ENCODE measurements at regions not wholly inside any gene's neighbourhood (a gene's known extent, or its start where the extent isn't known, plus 50 kb on each side); places are given as distances from the start of the nearest gene placed in this dataset.

DNA sequence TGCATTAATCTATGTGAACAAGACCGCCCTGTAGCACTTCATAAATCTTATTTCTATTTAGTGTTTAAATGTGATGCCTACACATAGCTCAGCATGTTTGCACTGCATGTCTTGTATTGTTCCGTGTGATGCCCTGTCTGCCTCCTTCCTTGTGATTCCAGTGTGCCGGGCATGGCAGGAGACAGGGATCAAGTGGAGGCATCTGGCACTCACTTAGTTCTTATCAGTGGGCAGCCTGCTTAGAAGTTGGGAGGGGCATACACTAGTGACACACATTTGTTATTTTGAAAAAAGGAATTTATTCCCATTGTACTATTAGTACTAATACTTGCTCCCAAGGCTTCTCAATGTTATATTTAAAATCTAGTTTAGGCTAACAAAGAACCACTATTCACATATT lies 176.4 kb downstream of the KCNA5 start:
- no peaks in the 10 kb centered on the region for H3K9me3 Mint-ChIP-seq
- H3K27me3 Mint-ChIP-seq = peaks cover 25% of the 10 kb centered on the region
- no peak overlapping the region for H3K4me3 Mint-ChIP-seq
- peaks cover 6% of the 10 kb centered on the region for H3K4me1 Mint-ChIP-seq (ENCODE audit: low read depth)
- no peaks in the 10 kb centered on the region for H3K36me3 Mint-ChIP-seq (ENCODE audit: low read depth)
- H3K27ac Mint-ChIP-seq = no peak overlapping the region

DNA sequence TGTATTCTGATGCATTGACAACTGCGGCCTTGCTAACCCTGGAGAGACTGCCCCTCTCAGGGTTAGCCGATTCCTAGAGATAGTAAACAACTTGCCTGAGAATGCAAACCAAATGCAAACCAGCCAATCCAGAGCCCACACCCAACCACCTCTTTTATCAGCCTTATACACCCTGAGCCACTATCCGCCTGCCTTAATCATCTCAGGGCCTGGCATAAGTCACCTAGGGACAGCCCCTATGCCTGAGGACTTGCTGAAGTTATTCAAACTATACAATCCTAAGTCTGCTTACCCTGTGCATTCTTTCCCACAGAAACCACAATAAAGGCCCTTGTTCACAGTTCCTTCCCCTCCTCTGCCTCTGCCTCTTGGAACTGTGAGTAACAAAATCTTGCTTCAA lies 177.2 kb downstream of the KCNA5 start:
- peak overlapping the region; percentile 18 for H3K27ac Mint-ChIP-seq
- no peaks in the 10 kb centered on the region for H3K36me3 Mint-ChIP-seq (ENCODE audit: low read depth)
- no peak overlapping the region for H3K4me3 Mint-ChIP-seq
- no peaks in the 10 kb centered on the region for H3K9me3 Mint-ChIP-seq
- peaks cover 6% of the 10 kb centered on the region for H3K4me1 Mint-ChIP-seq (ENCODE audit: low read depth)
- H3K27me3 Mint-ChIP-seq = peaks cover 24% of the 10 kb centered on the region

DNA sequence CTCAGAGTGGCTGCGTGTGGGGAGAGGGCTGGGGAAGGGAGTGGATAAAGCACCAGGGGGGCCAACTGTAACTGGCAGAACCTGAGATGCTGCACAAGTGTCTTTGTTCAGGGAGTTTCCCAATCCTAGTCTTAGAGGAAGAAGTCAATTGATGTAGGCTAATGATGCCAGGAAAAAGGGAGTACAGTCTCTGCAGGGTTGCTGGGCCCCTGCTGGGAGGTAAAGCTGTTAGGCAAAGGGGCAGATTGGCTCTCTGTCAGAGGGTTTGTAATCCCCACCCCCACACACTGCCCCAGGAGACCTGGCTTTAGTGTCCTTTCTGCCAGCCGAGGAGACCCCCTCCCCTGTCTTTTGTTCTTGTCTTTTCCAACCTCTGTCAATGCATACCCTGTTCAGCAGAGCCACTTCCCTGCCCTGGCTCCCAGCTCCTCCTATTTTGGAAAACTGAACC lies 178.4 kb downstream of the KCNA5 start:
- Mint-ChIP-seq H3K4me3 (no peak overlapping the region), H3K27ac (no peak overlapping the region), H3K9me3 (no peaks in the 10 kb centered on the region), H3K4me1 (ENCODE audit: low read depth) (peaks cover 6% of the 10 kb centered on the region), H3K36me3 (ENCODE audit: low read depth) (no peaks in the 10 kb centered on the region), H3K27me3 (peaks cover 28% of the 10 kb centered on the region)

DNA sequence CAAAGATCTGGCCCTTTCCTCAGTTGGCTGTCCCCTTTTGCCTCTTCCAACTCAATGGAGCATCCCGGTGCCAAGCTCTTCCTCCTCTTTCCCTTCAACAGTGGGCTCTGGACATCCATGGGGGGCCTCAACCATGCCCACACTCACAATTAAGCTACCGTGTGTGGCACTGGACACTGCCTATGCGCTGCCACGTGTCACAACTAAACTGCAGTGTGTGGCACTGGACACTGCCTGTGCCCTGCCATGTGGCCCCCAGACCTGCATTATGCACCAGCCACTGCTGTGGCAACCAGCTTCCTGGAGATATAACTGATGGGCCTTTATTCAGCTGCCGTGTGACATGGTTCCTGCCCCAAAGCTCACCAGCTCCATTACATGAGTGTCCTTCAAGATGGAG lies 179.1 kb downstream of the KCNA5 start:
- no peak overlapping the region for H3K27ac Mint-ChIP-seq
- H3K4me3 Mint-ChIP-seq = no peak overlapping the region
- H3K27me3 Mint-ChIP-seq = peaks cover 28% of the 10 kb centered on the region
- H3K4me1 Mint-ChIP-seq (ENCODE audit: low read depth) = peaks cover 6% of the 10 kb centered on the region
- H3K9me3 Mint-ChIP-seq = no peaks in the 10 kb centered on the region
- no peaks in the 10 kb centered on the region for H3K36me3 Mint-ChIP-seq (ENCODE audit: low read depth)

DNA sequence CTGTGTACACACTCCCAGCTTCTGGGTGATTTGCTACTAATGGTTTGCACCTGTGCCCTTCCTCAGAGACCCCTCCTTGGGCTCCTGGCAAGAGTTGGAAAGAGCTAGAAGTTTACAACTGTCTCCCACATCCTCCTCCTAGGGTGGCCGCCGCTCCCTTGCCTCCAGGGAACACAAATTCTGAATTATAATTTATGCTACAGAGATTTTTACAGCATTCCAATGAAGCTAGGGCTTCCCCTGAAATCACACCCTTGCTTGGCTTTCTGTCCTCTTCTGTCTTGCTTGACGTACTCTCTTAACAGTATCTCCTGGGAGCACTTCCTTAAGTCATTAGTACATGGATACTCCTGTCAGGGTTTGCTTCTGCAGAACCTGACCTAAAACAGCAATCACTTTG lies 180.2 kb downstream of the KCNA5 start:
- Mint-ChIP-seq H3K27ac (no peak overlapping the region), H3K4me1 (ENCODE audit: low read depth) (peaks cover 6% of the 10 kb centered on the region), H3K36me3 (ENCODE audit: low read depth) (no peaks in the 10 kb centered on the region), H3K4me3 (no peak overlapping the region), H3K27me3 (peaks cover 24% of the 10 kb centered on the region), H3K9me3 (no peaks in the 10 kb centered on the region)

DNA sequence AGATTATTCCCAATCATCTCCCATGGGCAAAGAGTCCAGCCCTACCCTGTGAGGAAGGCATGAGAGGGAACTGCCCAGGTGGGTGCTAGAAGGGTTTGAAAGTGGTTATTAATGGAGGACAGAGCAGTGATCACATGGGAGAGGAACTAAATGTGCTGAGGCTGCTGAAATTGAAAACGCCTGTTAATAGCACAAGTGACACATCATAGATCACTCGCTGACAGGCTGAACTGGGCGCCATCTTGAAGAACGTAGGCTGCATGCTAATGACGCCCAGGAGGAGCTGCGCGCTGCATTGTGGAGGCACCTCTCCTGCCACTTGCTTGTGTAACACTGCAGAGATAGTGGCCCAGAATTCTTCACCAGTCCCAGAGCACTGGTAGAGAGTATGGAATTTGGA lies 182.9 kb downstream of the KCNA5 start:
- Mint-ChIP-seq H3K4me3 (no peak overlapping the region), H3K36me3 (ENCODE audit: low read depth) (no peaks in the 10 kb centered on the region), H3K27me3 (peaks cover 21% of the 10 kb centered on the region), H3K9me3 (peaks cover 3% of the 10 kb centered on the region), H3K4me1 (ENCODE audit: low read depth) (no peaks in the 10 kb centered on the region), H3K27ac (no peak overlapping the region)

DNA sequence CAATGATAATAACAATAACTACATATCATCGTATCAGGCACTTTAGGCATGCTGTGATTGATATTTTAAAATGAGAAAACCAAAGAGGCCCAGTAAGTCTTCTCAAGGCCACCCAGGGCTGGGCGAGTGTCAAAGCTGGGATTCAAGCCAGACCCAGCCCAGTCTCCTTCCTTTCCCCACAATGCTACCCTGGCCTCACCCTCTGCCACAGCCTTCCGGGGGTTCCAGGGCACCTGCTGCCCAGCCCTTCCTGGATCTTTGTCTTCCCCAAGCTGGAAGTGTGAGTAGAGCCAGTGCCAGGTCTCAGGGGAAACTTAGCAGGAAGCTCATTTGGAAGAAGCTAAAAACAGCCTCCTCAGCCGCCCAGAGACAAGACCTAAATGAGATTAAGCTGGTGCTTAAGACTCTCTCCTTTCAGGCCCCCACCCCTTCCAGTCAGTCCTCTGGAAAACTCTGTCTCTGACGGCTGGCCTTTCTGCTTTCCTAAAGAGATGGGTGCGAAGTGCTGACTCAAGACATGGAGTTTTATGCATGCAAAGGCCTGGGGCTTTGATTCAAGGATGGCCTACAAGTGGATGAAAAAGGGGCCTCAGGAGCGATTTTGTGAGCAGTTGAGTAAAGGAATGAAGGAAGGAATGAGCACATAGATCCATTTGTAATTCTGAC lies 184.2 kb downstream of the KCNA5 start:
- Mint-ChIP-seq H3K9me3 (peaks cover 3% of the 10 kb centered on the region), H3K4me1 (ENCODE audit: low read depth) (no peaks in the 10 kb centered on the region), H3K36me3 (ENCODE audit: low read depth) (no peaks in the 10 kb centered on the region), H3K4me3 (no peak overlapping the region), H3K27ac (no peak overlapping the region), H3K27me3 (peaks cover 15% of the 10 kb centered on the region)

DNA sequence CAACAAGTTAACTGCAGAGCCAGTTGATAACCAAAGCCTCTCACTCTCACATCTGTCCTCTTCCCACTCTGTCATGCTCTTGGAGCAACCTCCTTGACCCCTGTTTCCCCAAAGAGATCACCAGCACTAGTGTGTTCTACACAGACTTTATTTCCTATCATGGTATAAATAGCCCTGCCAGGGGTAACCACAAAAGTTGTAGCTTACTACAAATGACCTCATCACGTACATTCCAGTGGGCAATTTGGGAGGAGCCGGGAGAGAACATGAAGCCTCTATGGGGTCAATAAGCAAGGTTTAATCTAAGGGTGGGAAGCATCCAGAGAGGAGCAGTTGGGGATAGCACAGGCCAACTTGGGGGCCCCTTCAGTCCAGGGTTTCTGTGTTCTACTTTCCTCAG lies 186.5 kb downstream of the KCNA5 start:
- no peak overlapping the region for H3K27ac Mint-ChIP-seq

DNA sequence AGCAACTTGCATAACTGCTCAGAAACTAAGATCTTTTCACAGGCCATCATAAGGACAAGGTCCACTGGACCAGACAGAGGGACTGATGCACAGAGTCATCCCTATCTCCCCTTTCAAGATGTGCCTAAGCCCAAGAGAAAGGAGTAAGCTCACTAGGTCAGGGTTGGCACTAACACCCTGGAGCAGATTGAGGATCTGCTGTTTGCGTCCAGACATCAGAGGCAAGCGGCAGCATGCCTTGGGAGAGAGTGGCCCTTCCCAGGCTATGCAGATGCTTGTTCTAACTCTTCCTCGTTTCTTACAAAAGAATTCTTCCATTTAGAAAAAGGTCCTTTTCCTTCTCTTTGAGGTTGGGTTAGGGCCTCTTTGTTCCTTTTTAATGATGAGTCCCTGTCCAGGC lies 187.2 kb downstream of the KCNA5 start:
- Mint-ChIP-seq H3K9me3 (peaks cover 3% of the 10 kb centered on the region), H3K4me3 (no peak overlapping the region), H3K27me3 (peaks cover 8% of the 10 kb centered on the region), H3K27ac (no peak overlapping the region), H3K4me1 (ENCODE audit: low read depth) (no peaks in the 10 kb centered on the region), H3K36me3 (ENCODE audit: low read depth) (no peaks in the 10 kb centered on the region)

More for the DNA sequence above, 186.5 kb downstream of the KCNA5 start:
- Mint-ChIP-seq H3K4me3 (no peak overlapping the region), H3K4me1 (ENCODE audit: low read depth) (no peaks in the 10 kb centered on the region), H3K9me3 (peaks cover 3% of the 10 kb centered on the region), H3K27me3 (peaks cover 8% of the 10 kb centered on the region), H3K36me3 (ENCODE audit: low read depth) (no peaks in the 10 kb centered on the region)

DNA sequence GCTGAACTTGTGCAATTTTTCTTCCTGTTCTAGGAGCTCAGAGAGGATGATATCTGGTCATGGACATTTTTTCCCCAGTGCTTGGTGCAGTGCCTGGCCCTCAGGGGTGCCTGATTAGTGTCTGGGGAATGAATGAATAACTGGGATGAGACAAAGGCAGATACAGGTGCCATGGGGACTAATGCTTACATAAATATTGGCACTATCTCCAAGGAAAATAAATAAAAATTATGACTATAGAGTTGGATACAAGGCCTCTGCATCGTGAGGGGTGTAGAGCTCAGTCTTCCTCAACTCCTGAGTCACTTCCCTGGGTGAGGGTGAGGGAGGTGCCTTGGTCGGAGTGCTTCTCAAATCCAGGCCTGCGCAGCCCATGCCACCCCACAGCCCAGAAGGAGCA lies 188.6 kb downstream of the KCNA5 start:
- Mint-ChIP-seq H3K27me3 (peaks cover 5% of the 10 kb centered on the region), H3K4me1 (ENCODE audit: low read depth) (no peaks in the 10 kb centered on the region), H3K9me3 (peaks cover 3% of the 10 kb centered on the region), H3K4me3 (no peak overlapping the region), H3K27ac (no peak overlapping the region), H3K36me3 (ENCODE audit: low read depth) (no peaks in the 10 kb centered on the region)

DNA sequence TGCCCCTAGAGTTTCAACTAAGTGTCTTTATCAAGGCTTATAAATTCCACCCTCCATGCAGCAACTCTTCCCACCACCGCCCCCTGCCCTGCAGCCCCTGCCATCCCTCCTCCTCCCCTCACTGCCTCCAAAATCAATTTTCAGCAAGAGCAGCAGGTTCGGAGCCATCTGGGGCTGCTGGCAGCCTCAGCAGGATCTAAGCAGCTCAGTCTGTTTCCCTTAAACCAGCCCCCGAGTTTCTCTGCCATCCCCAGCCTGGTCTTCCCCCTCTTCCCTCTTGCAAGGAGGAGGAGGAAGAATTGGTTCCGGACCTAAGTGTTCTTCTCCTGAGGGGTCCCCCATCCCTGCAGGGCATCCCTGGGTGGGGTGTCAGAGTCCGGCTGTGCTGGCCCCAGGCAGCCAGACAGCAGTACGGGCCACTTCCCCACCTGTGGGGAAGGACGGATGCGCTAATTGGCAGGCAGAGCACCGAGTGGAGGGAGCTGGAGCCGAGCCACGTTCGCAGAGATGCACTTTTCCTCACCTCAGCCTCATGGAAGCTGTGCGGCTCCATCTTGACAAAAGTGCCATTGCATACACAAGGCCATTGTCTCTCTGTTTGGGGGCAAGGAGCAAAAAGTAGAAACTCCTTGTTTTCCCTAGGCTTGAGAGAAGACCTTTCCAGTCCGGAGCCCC lies 189.3 kb downstream of the KCNA5 start:
- Mint-ChIP-seq H3K4me3 (no peak overlapping the region), H3K4me1 (ENCODE audit: low read depth) (no peaks in the 10 kb centered on the region), H3K36me3 (ENCODE audit: low read depth) (no peaks in the 10 kb centered on the region), H3K9me3 (peaks cover 3% of the 10 kb centered on the region), H3K27me3 (peaks cover 5% of the 10 kb centered on the region), H3K27ac (no peak overlapping the region)

DNA sequence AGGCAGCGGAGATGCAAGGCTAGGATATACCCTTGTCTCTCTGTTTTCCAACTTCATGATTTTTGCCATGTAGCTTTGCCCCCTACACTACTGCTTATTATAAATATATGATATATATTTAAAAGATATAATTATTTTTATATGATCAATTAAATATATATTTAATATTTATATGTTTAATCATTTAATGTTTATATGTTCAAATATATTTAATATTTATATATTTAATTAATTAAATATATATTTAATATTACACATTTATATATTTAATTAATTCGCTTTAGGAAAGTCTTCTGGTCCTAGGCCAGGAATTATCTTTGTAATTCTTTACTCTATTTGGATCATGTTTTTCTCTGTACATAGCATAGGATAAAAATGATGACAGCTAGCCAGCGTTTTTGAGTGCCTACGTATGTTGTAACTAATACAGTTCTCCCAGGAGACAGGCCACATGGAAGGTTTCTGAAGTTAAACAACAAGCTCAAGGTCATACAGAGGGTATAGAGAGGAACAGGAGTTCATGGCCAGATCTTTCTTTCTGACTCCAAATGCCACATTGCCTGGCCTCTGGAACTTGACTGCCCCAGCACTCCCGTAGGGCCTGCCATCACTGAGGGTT lies 192.5 kb downstream of the KCNA5 start:
- no peaks in the 10 kb centered on the region for H3K4me1 Mint-ChIP-seq (ENCODE audit: low read depth)
- no peaks in the 10 kb centered on the region for H3K9me3 Mint-ChIP-seq
- no peak overlapping the region for H3K4me3 Mint-ChIP-seq
- H3K36me3 Mint-ChIP-seq (ENCODE audit: low read depth) = no peaks in the 10 kb centered on the region
- no peak overlapping the region for H3K27ac Mint-ChIP-seq
- peaks cover 12% of the 10 kb centered on the region for H3K27me3 Mint-ChIP-seq

DNA sequence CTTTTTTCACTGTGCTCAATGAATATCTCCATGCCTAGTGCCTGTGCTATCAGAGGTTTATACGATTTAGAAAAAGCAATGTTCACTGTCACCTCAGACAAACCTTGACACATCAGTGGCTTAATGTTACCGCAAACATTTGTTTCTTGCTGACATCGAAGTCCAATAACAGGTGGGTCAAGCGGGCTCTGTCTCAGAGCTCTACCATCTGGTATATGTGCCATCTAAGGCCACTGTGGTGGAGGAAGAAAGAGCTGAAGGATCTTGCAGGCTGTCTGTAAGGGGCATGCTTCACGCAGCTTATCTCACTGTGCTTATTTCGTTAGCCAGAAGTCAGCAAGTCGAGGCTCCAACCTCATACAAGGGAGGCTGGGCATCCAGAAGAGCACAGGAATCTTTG lies 189.5 kb upstream of the NTF3 start:
- Mint-ChIP-seq H3K27me3 (peaks cover 7% of the 10 kb centered on the region), H3K27ac (no peak overlapping the region), H3K4me1 (ENCODE audit: low read depth) (no peaks in the 10 kb centered on the region), H3K4me3 (no peak overlapping the region), H3K9me3 (no peaks in the 10 kb centered on the region), H3K36me3 (ENCODE audit: low read depth) (no peaks in the 10 kb centered on the region)

DNA sequence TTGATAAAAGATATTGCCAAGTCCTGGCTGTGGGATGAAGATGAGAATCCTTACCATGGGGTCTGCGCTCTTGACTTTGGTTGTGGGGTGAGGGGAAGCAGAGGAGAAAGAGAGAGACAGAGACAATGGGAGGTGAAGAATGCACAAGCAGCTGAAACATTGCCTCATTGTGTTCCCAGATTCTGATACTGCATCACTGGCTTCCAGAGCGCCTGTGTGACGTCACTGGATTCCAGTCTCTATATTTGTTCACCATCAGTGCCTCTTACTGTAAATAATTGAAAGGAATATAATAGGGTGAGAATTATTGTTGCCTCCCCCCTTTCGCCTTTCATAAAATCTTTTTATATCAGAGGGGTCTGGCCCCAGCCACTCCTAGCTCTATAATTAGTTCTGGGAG lies 188.9 kb upstream of the NTF3 start:
- Mint-ChIP-seq H3K27ac (no peak overlapping the region), H3K36me3 (ENCODE audit: low read depth) (no peaks in the 10 kb centered on the region), H3K4me1 (ENCODE audit: low read depth) (no peaks in the 10 kb centered on the region), H3K9me3 (no peaks in the 10 kb centered on the region), H3K27me3 (peaks cover 7% of the 10 kb centered on the region), H3K4me3 (no peak overlapping the region)

DNA sequence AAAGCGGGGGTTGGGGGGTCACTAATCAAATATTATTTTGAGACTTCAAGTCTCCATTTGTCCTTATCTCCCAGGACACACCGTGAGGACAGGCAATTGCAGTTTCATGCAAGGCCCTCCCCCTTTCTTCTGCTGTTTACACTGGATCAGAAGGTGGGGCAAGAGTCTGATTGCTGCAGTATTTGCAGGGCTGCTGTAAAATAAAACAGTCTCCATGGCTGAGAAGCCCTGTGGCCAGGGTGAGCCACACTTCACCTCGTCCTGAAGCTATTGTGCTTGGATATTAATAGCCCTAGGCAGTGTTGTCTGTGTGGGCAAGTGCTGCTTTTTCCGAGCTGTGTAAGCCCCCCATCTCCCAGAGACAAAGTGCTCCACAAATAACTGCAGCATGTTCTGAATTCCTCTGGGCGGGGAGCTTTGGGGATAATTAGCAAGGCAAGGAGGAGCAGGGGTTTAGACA lies 187.4 kb upstream of the NTF3 start:
- peaks cover 3% of the 10 kb centered on the region for H3K27me3 Mint-ChIP-seq
- H3K4me3 Mint-ChIP-seq = no peak overlapping the region
- H3K9me3 Mint-ChIP-seq = no peaks in the 10 kb centered on the region
- H3K4me1 Mint-ChIP-seq (ENCODE audit: low read depth) = no peaks in the 10 kb centered on the region
- H3K36me3 Mint-ChIP-seq (ENCODE audit: low read depth) = no peaks in the 10 kb centered on the region
- H3K27ac Mint-ChIP-seq = no peak overlapping the region
